Stimulated activated naive CD8-positive, alpha-beta T cell treated with anti-CD3 and anti-CD28 coated beads, Interleukin-15, Interleukin-2, amounts not matched to agents 100 U/mL and 50 U/mL, for 24 hours (primary cell): ENCODE measurements at regions not wholly inside any gene's neighbourhood (a gene's known extent, or its start where the extent isn't known, plus 50 kb on each side); places are given as distances from the start of the nearest gene placed in this dataset.

Source experiments
- ATAC-seq: fragments of 150-1000 bp; cut with Tn5 transposase; one replicate; pipeline ENCODE4 v1.10.0; 2021
- DNase-seq: peaks from one replicate; pipeline ENCODE4 v3.0.0; 2021

DNA sequence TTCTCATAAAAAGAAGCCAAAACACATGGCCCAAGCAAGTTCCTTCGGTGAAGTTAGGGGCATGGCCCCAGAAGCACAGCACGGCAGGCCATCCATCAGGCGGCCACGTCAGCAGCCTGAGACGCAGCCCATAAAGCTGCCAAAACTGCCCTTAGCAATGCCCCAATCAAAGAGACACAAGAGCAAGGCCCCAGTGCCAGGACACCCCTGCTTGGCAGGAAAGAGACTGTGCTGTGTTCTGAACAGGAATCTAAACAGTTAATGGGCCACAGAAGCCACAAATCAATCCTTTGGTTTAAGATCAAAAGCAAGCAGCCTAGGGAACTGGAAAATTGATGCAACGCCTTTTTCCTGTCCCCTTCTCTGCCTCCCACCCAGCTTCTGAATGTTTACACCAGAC, 497.0 kb upstream of the USP24 start:
- DNase-seq: no peak

GRCh38 chr1:55708781-55709180, 493.6 kb upstream of the USP24 start:
- ATAC-seq (no peak), DNase-seq (no peak)

More for the DNA sequence above, 497.0 kb upstream of the USP24 start:
- ATAC-seq: no peak

DNA sequence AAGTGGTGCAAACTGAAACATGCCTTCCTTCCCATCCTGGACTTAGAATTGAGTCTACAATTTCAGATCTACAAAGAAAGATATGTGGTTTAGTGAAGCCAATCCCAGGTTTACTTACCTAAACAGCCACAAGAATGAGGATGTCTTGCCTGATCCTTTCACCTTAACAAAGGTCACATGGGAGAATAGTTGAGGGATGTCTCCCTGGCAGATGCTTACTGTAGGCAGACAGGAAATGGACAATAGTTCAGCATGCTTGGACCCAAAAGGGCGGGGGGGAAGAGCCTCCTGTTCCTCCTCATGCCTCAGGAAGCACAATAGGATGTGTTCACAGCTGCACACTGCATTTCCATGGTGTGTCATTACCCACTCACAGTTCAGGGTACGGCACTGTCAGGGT, 492.7 kb upstream of the USP24 start:
- DNase-seq: no peak

DNA sequence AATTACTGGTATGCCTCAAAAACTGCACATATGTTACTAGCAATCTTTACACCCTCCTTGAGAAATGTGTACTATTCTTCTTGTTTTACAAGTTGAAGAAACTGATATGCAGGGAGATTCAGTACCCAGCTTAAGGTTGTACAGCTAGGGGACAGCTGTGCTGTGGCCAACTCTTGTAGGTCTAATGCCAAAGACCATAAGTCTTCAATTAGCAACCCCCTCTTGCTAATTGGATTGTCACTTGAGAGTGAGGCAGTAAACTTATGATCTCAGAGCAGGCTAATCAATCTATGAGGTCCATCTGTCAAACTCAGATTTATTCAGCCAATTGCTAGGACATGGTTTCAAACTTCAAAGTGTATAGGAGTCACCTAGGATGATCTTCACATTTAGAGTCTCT, 492.0 kb upstream of the USP24 start:
- DNase-seq: no peak
- no peak for ATAC-seq

More for the DNA sequence above, 492.7 kb upstream of the USP24 start:
- no peak for ATAC-seq

DNA sequence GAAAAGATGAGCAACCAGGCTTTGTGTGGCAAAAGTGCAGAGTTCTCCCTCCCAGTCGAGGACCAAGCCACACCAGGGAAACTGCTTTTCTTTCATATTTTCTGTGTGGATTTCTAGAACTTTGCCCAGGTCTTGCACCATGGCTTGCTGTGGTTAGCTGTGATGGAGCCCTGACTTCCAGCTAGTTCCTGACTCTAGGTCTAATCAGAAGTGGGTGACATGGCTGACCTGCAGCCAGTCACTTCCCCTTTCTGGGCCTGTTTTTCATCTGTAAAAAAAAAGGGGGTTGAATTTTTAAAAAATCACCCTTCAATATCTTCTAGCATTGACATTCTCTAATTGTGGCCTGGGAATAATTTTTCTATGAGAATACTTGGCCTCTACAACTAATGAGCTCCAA, 491.2 kb upstream of the USP24 start:
- ATAC-seq: no peak
- no peak for DNase-seq

DNA sequence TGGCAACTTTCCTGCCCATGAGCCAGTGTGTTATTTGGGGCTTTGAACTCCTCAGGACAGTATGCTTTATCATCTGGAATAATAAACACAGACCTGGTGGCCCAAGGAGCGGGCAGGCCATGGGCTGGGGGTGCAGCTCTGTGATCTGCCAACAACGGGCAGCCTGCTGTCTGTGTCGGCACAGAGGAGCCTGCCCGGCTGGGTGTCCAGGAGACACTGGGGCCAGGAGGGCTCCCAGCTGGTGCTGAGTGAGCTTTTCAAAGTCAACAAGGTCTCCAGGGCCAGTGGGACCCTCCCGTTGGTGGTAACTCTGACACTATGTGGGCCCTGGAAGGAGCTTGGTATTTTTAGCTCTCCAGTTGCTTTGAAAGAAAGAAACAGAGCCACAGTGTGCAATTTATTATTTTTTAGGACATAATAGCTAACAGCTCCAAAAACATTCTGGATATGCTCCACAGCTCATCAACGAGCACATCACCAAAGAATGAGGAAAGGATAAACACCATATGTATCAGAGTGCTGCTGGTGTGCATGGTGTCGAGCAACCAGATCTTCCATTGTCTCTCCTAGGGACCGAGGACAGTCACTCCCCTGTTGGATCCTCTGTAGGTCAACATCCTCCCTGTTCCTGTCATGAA, 488.7 kb upstream of the USP24 start:
- ATAC-seq (no peak), DNase-seq (no peak)

DNA sequence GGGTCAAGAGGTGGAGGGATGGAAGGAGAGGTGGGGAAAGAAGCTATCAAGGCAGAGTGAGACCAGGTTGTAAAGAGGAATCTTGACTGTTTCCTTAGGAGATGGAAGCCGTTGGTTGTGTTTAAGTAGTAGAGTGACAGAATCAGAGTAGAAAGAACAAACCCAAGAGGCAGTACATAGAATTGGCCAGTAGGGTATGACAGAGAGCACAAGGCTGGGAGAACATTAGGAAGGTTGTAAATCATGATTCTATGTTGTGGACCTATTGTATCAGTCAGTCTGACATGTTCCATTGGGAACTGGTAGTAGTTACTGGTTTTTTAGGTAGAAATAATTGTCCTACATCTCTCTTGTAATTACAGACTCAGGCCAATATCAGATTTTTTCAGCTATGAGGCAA, 486.9 kb upstream of the USP24 start:
- DNase-seq (no peak), ATAC-seq (no peak)

DNA sequence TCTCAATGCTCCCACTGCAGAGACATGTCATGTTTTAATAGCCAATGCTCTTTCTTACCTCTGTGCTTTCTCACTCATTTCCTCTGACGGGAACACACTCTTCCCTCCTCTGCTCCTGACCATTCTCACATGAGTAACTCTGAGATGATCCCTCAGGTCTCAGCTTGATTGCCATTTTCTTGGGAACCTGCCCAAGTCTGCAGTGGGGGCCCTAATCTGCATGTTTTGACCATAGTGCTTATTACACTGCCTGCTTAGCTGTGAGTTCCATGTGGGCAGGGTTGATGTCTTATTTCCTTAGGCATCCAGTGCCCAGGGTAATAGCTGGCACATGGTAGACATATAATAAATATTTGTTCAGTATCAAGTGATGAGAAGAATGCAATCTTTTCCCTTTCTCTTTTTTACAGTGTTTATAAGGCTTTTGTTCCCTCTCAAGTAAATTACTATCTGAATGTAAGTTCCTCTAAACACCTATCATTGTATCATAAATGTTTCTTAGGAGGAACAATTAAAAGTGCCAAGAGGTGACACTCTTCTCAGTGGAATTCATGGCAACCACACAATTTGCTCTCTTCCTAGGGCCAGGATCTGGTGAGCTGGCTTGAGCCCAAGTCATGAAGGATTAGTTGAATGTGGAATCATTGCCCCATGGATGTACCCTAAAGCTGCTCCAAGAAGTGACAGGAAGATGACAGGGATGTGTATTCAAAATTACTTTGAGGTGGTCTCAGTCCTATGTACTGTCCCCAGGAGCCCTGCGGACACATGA, 485.4 kb upstream of the USP24 start:
- no peak for ATAC-seq
- DNase-seq: no peak

- no peak for ATAC-seq
- DNase-seq: no peak
These were observed 484.1 kb upstream of the USP24 start for GRCh38 chr1:55699228-55699627.

DNA sequence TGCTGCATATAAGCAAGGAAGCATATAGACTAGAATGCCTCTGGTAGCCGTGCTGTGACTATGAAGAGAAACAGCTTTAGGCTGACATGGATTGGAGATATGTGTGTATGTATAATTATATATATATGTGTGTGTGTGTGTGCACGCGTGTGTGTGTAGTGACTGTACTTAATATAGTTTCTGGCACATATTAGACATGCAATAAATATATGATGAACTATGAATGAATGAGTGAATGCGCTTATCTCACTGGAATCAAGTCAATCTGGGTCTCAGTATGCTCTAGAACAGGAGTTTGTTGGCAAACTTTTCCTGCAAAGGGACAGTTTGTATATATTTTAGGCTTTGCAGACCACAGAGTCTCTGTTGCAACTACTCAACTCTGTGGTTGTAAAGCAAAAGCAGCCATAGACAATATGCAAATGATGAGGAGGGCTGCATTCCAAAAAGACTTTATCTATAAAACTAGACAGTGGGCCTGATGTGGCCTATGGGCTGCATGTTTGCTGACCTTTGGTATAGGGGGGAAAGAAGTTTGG, 482.9 kb upstream of the USP24 start:
- ATAC-seq (no peak), DNase-seq (no peak)

DNA sequence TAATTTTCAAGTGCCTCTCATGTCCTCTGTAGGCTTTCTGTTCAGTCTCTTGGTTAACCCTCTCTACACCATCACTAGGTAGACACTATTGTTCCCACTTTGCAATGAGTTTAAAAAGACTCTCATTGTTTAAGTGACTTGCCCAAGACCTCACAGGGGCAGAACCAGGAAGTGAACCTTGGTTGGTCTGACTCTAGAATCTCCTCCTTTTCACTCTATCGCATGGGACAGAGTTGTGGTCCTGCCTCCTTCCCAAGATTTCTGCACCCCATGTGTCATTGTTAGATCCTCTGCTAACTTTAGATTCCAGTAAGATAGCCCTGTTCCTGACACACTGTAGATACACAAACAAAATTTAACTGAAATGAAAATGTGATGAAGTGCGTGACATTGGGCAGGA, 481.7 kb upstream of the USP24 start:
- DNase-seq (no peak), ATAC-seq (no peak)

DNA sequence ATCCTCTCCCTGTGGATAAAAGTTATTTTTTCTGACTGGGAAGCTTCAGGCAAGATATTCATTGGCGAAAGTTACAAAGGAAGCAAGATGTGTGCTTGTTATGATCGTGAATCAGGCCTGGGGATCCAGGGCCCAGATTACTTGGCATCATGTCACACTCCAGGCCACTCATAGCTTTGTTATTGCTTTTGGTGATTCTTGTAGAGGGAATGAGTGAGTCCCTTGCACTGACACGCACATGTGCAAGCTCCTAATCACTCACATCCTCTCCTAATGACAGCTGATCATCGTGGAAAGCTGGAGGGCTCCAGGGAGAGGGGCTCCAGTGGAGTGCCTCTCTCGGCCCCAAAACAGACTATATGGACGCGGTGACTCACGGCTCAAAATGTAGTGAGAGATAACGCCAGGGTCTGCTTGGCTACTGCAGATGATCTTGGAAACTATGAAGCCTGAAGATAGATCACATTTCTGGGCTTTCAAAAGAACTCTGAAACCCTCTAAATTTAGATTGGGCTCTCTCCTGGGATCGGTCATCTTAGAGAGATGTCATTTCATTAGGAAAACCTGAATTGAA, 481.1 kb upstream of the USP24 start:
- DNase-seq (no peak), ATAC-seq (no peak)

DNA sequence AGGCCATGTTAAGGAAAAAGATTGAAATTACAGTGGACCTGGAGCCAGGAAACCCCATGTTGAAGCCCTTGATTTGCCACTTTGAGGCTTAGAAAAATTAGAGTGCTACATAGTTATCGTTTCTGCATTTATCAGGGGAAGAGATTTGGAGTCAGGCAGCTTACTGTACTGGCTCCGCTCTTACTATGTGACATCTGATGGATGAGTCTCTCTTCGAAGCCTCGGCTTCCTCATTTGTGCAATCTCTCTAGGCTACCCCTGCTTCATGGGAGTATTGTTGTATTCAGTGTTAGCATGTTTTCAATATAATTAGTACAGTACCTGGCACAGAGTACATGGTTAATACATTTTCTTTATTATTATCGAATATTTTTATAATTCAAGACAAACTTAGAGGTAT, 480.4 kb upstream of the USP24 start:
- ATAC-seq: no peak
- no peak for DNase-seq

GRCh38 chr1:55695151-55695550, 480.0 kb upstream of the USP24 start:
- DNase-seq (no peak), ATAC-seq (no peak)

DNA sequence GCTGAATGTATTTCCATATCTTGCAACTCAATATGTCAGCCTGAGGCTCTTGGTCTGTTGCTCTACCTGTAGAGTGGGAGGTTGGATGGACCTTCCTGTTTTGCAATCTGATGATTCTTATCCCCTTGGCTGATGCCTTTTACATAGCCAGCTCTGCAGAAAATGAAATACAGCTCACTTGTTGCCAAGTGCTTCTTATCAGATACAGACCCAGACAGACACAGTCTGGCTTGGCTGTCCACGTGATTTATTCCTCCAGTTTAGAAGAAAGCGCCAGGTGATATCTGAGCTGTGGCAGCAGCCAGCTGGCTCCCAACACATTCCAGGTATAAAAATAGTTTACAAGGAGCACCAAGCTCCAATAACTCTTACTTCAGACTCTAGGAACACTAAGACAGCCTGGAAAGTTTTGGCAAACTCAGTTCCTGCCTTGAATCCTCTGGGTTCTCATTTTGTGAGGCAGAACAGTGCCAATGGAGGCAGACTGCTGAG, 479.2 kb upstream of the USP24 start:
- no peak for DNase-seq
- ATAC-seq: no peak

- DNase-seq: no peak
- no peak for ATAC-seq
These were observed 477.6 kb upstream of the USP24 start for GRCh38 chr1:55692726-55693125.

- no peak for DNase-seq
- no peak for ATAC-seq
These were observed 475.2 kb upstream of the USP24 start for GRCh38 chr1:55690366-55690765.

DNA sequence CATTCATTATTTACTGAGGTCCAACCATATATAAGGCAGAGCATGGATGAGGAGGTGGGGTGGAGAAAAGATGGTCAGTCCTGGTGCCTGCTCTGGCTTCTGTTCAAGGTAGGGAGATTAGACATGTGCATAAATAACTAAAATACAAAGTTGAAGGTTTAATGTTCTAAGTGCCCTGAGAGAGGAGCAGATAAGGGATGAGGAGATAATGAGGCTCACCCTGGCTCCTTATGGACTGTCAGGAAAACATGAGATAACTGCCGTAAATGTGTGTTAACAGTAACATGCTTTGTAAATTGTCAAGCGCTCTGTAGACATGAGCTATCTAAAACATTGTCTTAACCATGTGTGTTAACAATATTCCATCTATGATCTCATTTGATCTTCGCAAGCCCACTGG, 474.6 kb upstream of the USP24 start:
- no peak for DNase-seq
- ATAC-seq: no peak

GRCh38 chr1:55685560-55685959, 470.4 kb upstream of the USP24 start:
- DNase-seq (no peak), ATAC-seq (no peak)

- no peak for ATAC-seq
These were observed 469.0 kb upstream of the USP24 start for GRCh38 chr1:55684131-55684650.

DNA sequence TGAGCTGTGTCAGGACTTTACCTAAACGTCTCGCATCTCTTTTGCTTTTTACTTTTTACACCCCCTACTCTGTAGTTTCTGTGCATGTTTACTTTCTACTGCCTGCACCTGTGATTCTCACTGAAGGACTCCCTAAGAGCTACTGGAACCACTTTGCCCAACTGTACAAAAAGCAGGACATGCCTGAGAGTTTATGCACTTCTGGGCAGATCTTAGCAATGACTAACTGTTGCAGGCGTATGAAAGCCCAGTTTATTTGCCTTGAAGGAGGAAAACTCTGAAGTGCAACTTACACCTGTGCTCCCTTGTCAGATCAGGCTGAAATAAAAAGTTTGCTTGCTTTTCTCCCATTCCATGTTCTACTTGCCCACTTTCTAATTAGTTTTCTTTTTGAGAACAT, 467.0 kb upstream of the USP24 start:
- ATAC-seq (no peak), DNase-seq (no peak)

More at GRCh38 chr1:55684131-55684650, 469.0 kb upstream of the USP24 start:
- DNase-seq: no peak

DNA sequence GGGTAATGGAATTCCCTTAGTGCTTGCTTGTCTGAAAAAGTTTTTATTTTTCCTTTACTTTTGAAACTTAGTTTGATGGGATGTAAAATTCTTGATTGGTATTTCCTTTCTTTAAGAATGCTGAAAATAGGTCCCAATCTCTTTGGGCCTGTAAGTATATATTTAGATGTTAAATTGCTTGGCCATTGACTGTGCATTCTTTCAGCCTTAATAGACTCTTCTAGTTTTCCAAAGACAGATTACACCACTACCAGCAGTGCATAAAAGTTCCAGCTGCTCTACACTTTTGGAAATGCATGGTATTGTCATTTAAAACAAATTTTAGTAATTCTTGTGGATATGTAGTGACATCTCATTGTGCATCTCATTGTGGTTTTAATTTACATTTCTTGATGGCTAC, 464.8 kb upstream of the USP24 start:
- DNase-seq: no peak

GRCh38 chr1:55673416-55673815, 458.3 kb upstream of the USP24 start:
- ATAC-seq (no peak), DNase-seq (no peak)

More for the DNA sequence above, 464.8 kb upstream of the USP24 start:
- no peak for ATAC-seq
